ENCODE measurements at regions not wholly inside any gene's neighbourhood (a gene's known extent, or its start where the extent isn't known, plus 50 kb on each side); places are given as distances from the start of the nearest gene placed in this dataset.

- TF ChIP-seq CTCF (conservative IDR thresholded peaks at IDR 0.05; ENCODE audit: low read depth, low read length) (no peak), EZH2 (IDR thresholded peaks at IDR 0.05; ENCODE audit: borderline replicate concordance, low read depth, low read length, poor library complexity, severe bottlenecking) (no peak)
These were observed 266.9 kb downstream of the DSC3 start for GRCh38 chr18:30775629-30776028.

Measured in A673 (cell line).